Right hindlimb (tissue), 1 donor: ENCODE measurements at regions not wholly inside any gene's neighbourhood (a gene's known extent, or its start where the extent isn't known, plus 50 kb on each side); places are given as distances from the start of the nearest gene placed in this dataset.
A peak's percentile ranks its signal among the peaks of the same experiment; 100 is the strongest.

ENCODE experiments used
- DNase-seq: peaks from one replicate; pipeline ENCODE4 v3.0.0-alpha.2; 2018

DNA sequence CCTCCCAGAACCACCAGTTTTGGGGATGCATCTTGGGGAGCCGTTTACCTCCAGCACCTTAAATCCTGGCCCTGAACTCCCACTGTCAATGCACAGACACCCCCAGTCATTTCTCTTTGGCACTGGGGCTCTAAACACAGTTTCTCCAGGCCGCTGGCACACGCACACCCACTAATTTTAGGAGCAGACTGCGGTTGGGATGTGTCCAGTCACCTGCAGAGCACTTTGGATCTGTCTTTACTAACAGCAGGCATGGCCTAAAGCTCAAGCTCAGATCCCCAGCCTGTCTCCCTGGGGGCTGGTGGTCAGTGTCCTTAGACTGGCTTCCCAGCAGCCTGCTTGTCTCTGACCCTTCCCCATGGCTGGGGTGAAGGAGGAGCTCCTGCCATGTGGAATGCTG lies 49.9 kb downstream of the SYNE3 start:
- DNase-seq = no peak

- DNase-seq = no peak
Observed at GRCh38 chr14:95465936-95466335, 50.5 kb downstream of the SYNE3 start.

- no peak for DNase-seq
Observed at GRCh38 chr14:95465358-95465757, 51.1 kb downstream of the SYNE3 start.

- DNase-seq = no peak
Observed at GRCh38 chr14:95464514-95464913, 51.9 kb downstream of the SYNE3 start.

DNA sequence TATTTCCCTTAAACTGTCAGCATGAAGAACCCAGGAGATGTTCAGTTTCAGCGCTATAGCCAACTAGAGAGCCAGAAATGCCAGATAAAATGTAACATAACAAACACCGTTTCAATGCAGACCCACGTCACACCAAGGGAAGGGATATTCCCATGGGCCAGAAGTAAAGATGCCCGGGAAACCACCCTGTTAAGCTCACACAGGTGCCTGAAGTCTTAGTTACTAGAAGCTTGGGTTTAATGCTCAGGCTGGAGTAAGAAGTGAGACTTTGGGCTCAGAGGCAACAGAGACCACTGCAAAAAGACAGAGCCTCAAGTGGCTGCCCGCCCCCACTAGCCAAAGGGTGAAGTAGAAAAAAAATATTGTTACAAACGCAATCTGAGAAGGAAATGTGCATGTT lies 52.3 kb downstream of the SYNE3 start:
- DNase-seq = no peak

GRCh38 chr14:95463171-95463901 lies 53.1 kb downstream of the SYNE3 start:
- DNase-seq = peak; percentile 62

DNA sequence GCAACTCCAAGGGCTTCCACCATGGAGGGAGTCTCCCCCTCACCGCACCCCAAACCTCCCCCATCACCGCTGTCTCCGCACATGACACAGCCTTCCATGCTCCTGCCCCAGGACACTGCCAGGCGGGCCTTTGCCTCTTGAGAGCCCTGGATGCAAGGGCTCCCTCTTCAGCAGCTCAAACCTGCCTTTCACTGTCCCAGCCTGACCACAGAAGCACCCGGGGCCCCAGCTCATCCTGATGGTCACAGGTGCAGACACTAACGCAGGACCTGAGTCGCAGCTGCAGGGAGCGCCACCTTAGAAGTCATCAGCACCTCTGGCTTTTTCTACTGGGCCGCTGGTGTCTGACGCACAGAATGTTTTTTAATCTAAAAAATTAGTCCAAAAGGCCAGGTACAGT lies 54.0 kb downstream of the SYNE3 start:
- DNase-seq = no peak

GRCh38 chr14:95460647-95461478 lies 55.6 kb downstream of the SYNE3 start:
- peak; percentile 61 for DNase-seq

- no peak for DNase-seq
Observed at GRCh38 chr14:95458906-95459305, 57.5 kb downstream of the SYNE3 start.

DNA sequence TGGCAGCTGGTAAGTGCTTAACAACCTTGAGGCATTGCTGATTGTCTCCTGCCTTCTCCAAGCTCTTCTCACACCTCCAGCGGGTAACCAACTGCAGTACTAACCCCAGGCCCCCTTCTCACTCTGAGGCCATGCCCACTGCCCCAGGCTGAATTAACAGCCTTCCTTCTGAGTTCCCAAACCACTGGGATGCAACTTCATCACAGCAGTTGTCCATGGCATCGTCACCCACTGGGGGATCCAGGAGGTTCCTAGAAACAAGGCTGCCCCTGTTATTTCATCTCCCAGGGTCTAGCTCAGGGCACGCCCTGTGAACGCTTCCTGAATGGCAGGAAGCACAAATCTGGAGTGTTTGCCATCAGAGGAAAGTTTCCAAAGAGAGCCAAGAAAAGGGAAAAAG lies 58.0 kb downstream of the SYNE3 start:
- DNase-seq = no peak

DNA sequence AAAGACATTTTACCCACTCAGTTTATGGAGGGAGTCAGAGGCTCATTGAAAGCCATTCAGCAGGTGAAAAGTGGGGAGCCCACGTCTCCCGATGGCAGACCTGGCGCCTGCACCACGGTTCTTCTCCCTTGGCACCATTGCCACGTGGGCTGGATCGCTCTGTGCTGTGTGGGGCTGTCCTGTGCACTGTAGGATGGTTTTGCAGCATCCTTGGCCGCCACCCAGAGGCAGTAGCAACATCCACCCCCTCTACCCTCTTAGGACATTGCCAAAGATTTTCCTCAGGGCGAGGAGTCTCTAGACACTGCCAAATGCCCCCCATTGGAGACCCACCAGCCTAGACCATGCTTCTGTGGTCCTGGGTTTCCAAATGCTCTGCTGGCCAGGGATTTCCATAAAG lies 60.2 kb downstream of the SYNE3 start:
- no peak for DNase-seq

DNA sequence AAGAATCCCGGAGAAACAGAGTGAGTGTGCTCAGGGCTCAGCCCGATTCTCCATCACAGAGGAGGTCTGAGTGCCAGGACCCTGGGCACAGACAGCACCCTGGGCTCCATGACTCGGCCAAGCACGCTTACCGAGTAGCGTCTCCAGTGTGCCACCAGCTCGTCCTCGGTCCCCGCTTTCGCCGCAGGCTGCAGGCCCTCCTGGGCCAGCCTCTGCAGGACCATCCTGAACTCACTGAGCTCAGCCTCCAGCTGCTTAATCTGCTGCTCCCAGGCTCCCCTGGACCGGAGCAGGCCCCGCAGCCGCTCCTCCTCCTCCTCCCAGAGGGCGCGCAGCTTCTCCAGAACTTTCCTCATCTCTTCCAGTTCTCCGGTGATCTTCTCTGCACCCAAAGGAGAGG lies 61.2 kb downstream of the SYNE3 start:
- no peak for DNase-seq

DNA sequence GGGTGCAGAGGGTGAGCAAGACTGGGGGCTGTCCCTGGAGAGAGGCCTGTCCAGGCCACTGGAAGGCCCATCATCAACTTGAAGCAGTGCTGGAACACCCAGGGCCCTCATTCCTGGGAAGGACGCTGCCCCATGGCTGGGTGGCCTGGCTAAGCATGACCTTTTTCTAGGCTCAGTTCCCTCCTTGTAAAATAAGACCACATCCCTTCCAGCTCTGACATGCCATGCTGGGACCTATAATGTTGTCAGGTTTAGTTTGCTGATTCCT lies 62.8 kb downstream of the SYNE3 start:
- DNase-seq = no peak

GRCh38 chr14:95452893-95453712 lies 63.3 kb downstream of the SYNE3 start:
- DNase-seq = no peak

DNA sequence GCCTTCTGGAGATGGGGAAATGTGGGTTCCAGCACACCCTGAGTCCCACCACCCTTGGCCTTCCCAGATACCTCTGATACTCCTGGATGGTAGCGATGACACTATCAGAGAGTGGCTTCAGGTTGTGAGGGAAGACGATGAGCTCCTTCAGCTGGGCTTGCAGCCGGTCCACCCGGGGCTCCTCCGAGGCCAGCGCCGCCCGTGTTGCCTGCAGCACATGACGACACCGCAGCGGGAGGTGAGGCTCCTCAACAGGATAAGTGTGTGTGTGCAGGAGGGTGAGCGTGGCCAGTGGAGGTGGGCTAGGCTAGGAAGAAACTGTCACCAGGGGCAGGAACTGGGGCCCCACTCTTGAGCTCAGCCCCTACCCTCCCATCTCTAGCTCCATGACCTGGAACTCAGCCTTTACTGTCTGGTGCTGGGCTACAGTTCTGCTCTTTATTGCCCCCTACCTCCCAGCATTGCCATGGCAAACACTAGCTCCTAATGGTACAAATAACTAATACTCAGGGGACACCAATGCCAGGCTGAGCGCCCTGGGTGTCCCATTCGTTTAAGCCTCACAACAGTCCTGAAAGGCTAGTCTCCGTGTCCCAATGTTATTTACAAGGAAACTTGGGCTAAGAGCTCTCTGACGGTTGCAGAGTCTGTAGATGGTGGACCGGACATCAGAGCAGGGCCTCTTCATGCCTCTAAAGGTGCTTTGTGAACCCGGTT lies 64.1 kb downstream of the SYNE3 start:
- DNase-seq = no peak

DNA sequence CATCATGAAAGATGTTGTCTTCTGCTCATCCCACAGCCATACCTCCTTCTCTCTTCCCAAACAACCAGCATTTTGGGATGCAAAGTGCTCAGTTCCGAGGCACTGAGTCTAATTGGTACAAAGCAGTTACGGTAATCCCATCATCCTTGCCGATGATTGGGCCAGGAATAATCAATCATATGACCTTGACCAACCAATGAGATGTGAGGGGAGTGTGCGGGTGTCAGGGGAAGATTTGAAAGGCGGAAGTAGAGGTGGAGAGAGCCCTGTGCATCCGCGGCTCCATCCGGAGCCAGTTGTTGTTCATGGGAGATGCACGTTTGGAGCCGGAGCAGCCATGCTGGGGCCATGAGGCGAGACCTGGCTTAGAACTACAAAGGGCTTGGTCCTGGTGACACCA lies 67.3 kb downstream of the SYNE3 start:
- DNase-seq = no peak

GRCh38 chr14:95446470-95446869 lies 70.0 kb downstream of the SYNE3 start:
- DNase-seq = no peak

GRCh38 chr14:95445676-95446075 lies 70.8 kb downstream of the SYNE3 start:
- no peak for DNase-seq

- DNase-seq = no peak
Observed at GRCh38 chr14:95445161-95445560, 71.3 kb downstream of the SYNE3 start.

- DNase-seq = no peak
Observed at GRCh38 chr14:95444132-95445129, 72.0 kb downstream of the SYNE3 start.

DNA sequence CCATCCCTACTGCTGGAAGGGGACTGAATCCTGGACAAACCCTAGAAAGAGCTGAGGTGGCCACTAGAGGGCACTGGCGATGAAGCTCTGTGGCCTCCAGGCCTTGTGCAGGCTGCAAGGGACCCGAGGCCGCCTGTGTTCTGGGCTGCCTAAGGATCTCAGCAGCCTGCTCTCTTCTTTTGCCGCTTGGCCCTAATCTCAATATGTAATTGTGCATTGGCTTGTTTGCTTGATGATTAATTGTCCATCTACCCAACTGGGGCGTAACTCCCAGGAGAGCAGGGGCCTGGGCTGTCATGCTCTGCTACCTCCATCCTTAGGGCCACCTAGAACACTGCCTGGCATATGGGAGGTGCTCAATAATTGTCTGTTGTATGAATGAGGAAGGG lies 73.8 kb downstream of the SYNE3 start:
- DNase-seq = peak; percentile 87
